ENCODE measurements at regions not wholly inside any gene's neighbourhood (a gene's known extent, or its start where the extent isn't known, plus 50 kb on each side); places are given as distances from the start of the nearest gene placed in this dataset.

GRCh38 chr15:68489421-68489820 lies 57.5 kb upstream of the ITGA11 start:
- BruUV-seq (replicated peaks): no TSS peak
- H3K27me3 ChIP-seq (ENCODE audit: control insufficient read depth in 2 of 2, insufficient read depth in 2 of 2, low read length in 2 of 2): peaks cover 22 to 24% of the 10 kb centered on the region in 2 experiments
- intact Hi-C loops (cut with micrococcal nuclease): no loop called here
- H3K4me1 ChIP-seq (ENCODE audit: control insufficient read depth, extremely low read depth, insufficient read depth, low read length): no peaks in the 10 kb centered on the region
- no peak overlapping the region for H3K4me3 ChIP-seq (replicated peaks in 1 of 3; ENCODE audit: insufficient read depth in 1 of 3, low read depth in 1 of 3, low read length in 3 of 3)
- FAIRE-seq: no peak
- ChIA-PET POLR2A (no interaction called here), CTCF (interaction anchor here (1.0 kb wide), 1 partner anchor 31 kb away, joined by 3 read pairs; no protein-coding TSS in a partner anchor)
- H3K27ac ChIP-seq (ENCODE audit: insufficient read depth, low read depth, low read length): no peak overlapping the region
- dilution Hi-C loops (cut with MboI; ENCODE audit: extremely low pct_ligation_motif_present, low sequenced_read_pairs): no loop called here
- no peak overlapping the region for H3K4me2 ChIP-seq (ENCODE audit: insufficient read depth, low read length)
- no peak overlapping the region for H2AFZ ChIP-seq (ENCODE audit: low read depth, low read length)
- H3K9me3 ChIP-seq (replicated peaks; ENCODE audit: control insufficient read depth, insufficient read depth, low read length): no peaks in the 10 kb centered on the region
- no peaks in the 10 kb centered on the region for H3K36me3 ChIP-seq (ENCODE audit: control insufficient read depth in 2 of 2, extremely low read depth in 1 of 2, insufficient read depth in 2 of 2, low read length in 2 of 2)
- no peaks in the 10 kb centered on the region for H3K79me2 ChIP-seq (ENCODE audit: control insufficient read depth, insufficient read depth, low read length)
- H4K20me1 ChIP-seq (replicated peaks; ENCODE audit: control insufficient read depth, extremely low read depth, insufficient read depth, low read length): no peaks in the 10 kb centered on the region
- no peak for DNase-seq (ENCODE audit: low read depth, low spot score)
- TF ChIP-seq GATA2 (IDR thresholded peaks at IDR 0.05; ENCODE audit: insufficient read depth, insufficient read length, low read depth, low read length) (no peak), EZH2 (IDR thresholded peaks at IDR 0.05; ENCODE audit: borderline replicate concordance, low read depth, low read length, severe bottlenecking) (no peak), POLR2AphosphoS5 (IDR thresholded peaks at IDR 0.05; ENCODE audit: insufficient read depth, low read depth, low read length) (no peak), MAX (IDR thresholded peaks at IDR 0.05; ENCODE audit: insufficient read depth, insufficient read length) (no peak), CTCF (IDR thresholded peaks at IDR 0.05; ENCODE audit: extremely low read depth in 1 of 2, insufficient read depth in 1 of 2, low read depth in 1 of 2, low read length in 2 of 2) (no peak)
- H3K9me1 ChIP-seq (replicated peaks; ENCODE audit: control insufficient read depth, extremely low read depth, insufficient read depth, low read length): no peaks in the 10 kb centered on the region
- no peak overlapping the region for H3K9ac ChIP-seq (replicated peaks; ENCODE audit: extremely low read depth, insufficient read depth, low read length)

Measured in endothelial cell of umbilical vein (primary cell).